Panc1 (cell line): ENCODE measurements at regions not wholly inside any gene's neighbourhood (a gene's known extent, or its start where the extent isn't known, plus 50 kb on each side); places are given as distances from the start of the nearest gene placed in this dataset.

Experiments
- SIN3A ChIP-seq: IDR thresholded peaks from 2 replicates; pipeline ENCODE4 v1.6.1; 2012; ENCODE audit warnings: low read depth, mild to moderate bottlenecking, low read length, moderate library complexity, borderline replicate concordance; ENCODE audit not compliant: insufficient read depth
- TF ChIP-seq, protein P1 (sequence below): fragments of 450-650 bp; IDR thresholded peaks from 2 replicates; pipeline ENCODE4 v1.5.1; 2017; ENCODE audit warnings: mild to moderate bottlenecking

DNA sequence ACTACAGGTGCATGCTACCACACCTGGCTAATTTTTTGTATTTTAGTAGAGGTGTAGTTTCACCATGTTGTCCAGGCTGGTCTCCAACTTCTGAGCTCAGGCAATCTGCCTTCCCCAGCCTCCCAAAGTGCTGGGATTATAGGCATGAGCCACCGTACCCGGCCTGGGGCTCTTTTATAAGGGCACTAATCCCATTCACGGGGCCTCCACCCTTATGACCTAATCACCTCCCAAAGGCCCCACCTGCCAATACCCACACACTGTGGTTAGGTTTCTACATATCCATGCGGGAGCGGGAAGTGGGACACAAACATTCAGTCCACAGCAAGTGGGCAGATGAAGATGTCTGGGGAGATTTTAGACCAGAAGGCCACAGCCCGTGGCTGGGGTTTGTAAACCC, 164.7 kb upstream of the SH3BP4 start:
- TF ChIP-seq, protein P1, sequence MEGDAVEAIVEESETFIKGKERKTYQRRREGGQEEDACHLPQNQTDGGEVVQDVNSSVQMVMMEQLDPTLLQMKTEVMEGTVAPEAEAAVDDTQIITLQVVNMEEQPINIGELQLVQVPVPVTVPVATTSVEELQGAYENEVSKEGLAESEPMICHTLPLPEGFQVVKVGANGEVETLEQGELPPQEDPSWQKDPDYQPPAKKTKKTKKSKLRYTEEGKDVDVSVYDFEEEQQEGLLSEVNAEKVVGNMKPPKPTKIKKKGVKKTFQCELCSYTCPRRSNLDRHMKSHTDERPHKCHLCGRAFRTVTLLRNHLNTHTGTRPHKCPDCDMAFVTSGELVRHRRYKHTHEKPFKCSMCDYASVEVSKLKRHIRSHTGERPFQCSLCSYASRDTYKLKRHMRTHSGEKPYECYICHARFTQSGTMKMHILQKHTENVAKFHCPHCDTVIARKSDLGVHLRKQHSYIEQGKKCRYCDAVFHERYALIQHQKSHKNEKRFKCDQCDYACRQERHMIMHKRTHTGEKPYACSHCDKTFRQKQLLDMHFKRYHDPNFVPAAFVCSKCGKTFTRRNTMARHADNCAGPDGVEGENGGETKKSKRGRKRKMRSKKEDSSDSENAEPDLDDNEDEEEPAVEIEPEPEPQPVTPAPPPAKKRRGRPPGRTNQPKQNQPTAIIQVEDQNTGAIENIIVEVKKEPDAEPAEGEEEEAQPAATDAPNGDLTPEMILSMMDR = no peak
- TF ChIP-seq SIN3A = no peak
